T-cell (primary cell): ENCODE measurements at regions not wholly inside any gene's neighbourhood (a gene's known extent, or its start where the extent isn't known, plus 50 kb on each side); places are given as distances from the start of the nearest gene placed in this dataset.

Experiments used
- ATAC-seq, 4 experiments: fragments of 200-7000 bp in 3 of 4; fragments of 150-1000 bp in 1 of 4; cut with Tn5 transposase; replicated peaks in 1 of 4; 1 replicate in 3 of 4; 2 replicates in 1 of 4; pipeline ENCODE4 v1.10.0; 2021; ENCODE audit warnings: moderate library complexity in 3 of 4, mild to moderate bottlenecking in 2 of 4, moderate number of reproducible peaks in 1 of 4
- CTCF ChIA-PET, 2 donors: fragments of 300-600 bp; sonication (Branson Sonifier 250); formaldehyde crosslinking; loops; one replicate each; lab custom pipeline; 2022; ENCODE audit warnings: antibody characterized with exemption in 2 of 2; lab: Charles Lee
- POLR2A ChIA-PET, 2 donors: fragments of 300-600 bp; sonication (Branson Sonifier 250); formaldehyde crosslinking; loops; one replicate each; lab custom pipeline; 2022; ENCODE audit warnings: antibody characterized with exemption in 2 of 2; lab: Charles Lee
- DNase-seq, 35 experiments: peaks; one replicate each; pipeline versions ENCODE4 v3.0.0 to v3.0.0-alpha.2; 2013 to 2023
- H3K27ac ChIP-seq: one replicate; pipeline ENCODE4 v1.5.1; 2013; ENCODE audit warnings: low read length
- H3K27me3 ChIP-seq, 2 experiments: replicated peaks in 1 of 2; 1 replicate in 1 of 2; 2 replicates in 1 of 2; pipeline versions ENCODE4 v1.6.1 to v1.7.0; 2013; ENCODE audit warnings: low read length in 1 of 2, mixed read lengths in 1 of 2; ENCODE audit not compliant: control insufficient read depth in 2 of 2, insufficient read depth in 2 of 2; ENCODE audit errors: extremely low read depth in 1 of 2
- H3K36me3 ChIP-seq, 2 donors: 1 replicate in 1 of 2; 2 replicates in 1 of 2; pipeline versions ENCODE4 v1.6.1 to v1.7.0; 2013; ENCODE audit warnings: low read length in 1 of 2; ENCODE audit not compliant: control insufficient read depth in 2 of 2, insufficient read depth in 1 of 2; ENCODE audit errors: extremely low read depth in 1 of 2
- H3K4me1 ChIP-seq, 2 experiments: 1 replicate in 1 of 2; 2 replicates in 1 of 2; pipeline versions ENCODE4 v1.6.1 to v1.7.0; 2013; ENCODE audit warnings: low read length in 2 of 2, mixed read lengths in 1 of 2; ENCODE audit not compliant: insufficient read depth in 2 of 2, control insufficient read depth in 1 of 2; ENCODE audit errors: extremely low read depth in 1 of 2
- H3K4me3 ChIP-seq, 2 donors: 1 replicate in 1 of 2; 2 replicates in 1 of 2; pipeline versions ENCODE4 v1.5.1 to v1.7.0; 2013; ENCODE audit warnings: mild to moderate bottlenecking in 2 of 2, low read length in 1 of 2, moderate library complexity in 1 of 2; ENCODE audit not compliant: control insufficient read depth in 1 of 2; ENCODE audit errors: extremely low read depth in 1 of 2
- H3K9me3 ChIP-seq: 2 replicates; pipeline ENCODE4 v1.7.0; 2013
- H3K27ac Mint-ChIP-seq, 2 donors: one replicate each; pipeline ENCODE4 v1.8.0; 2020 to 2021; ENCODE audit warnings: mild to moderate bottlenecking in 2 of 2, mixed read lengths in 2 of 2
- H3K27me3 Mint-ChIP-seq, 2 donors: one replicate each; pipeline ENCODE4 v1.8.0; 2021 to 2022; ENCODE audit warnings: mixed read lengths in 2 of 2
- H3K36me3 Mint-ChIP-seq: one replicate; pipeline ENCODE4 v1.8.0; 2021; ENCODE audit warnings: mixed read lengths
- H3K4me1 Mint-ChIP-seq, 3 donors: one replicate each; pipeline ENCODE4 v1.8.0; 2020 to 2022; ENCODE audit warnings: mixed read lengths in 3 of 3, mild to moderate bottlenecking in 1 of 3
- H3K4me3 Mint-ChIP-seq, 3 donors: one replicate each; pipeline ENCODE4 v1.8.0; 2020 to 2022; ENCODE audit warnings: mild to moderate bottlenecking in 3 of 3, mixed read lengths in 3 of 3, moderate library complexity in 3 of 3
- H3K9me3 Mint-ChIP-seq, 3 donors: one replicate each; pipeline ENCODE4 v1.8.0; 2020 to 2022; ENCODE audit warnings: mixed read lengths in 3 of 3
- WGBS: methylation state at CpG from one replicate; pipeline ENCODE4 v1.1.5; 2013; ENCODE audit warnings: missing lambda C conversion rate; ENCODE audit not compliant: insufficient coverage; 5-methylcytosine and 5-hydroxymethylcytosine counted together

DNA sequence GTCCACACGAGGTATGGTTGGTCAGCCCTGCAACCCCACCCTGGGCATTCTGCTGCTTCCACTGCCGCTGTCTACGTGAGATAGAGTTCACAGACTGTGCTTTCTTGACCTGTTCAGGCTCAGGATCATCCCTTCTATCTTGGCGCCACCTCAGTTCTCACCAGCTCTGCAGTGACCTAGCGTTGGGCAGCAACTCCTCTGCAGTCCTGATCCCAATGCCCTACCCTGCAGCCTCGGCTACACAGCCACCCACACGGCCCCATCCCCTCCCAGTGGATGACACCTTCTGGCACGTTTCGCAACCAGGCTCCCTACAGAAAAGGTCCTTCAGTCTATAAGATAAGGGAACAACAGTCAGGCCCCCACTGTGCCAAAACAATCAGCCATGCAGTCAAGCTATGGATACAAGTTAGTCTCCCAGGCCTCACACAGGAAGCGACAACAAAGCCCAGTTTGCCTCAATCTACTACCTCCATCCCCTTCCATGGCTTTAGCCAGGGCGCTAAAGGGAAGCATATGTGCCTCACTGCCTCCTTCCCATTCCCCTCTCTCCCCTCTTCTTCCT, 317.9 kb upstream of the PKDCC start:
- Mint-ChIP-seq H3K27ac (no peak overlapping the region), H3K9me3 (no peaks in the 10 kb centered on the region), H3K4me3 (no peak overlapping the region), H3K36me3 (no peaks in the 10 kb centered on the region), H3K4me1 (no peaks in the 10 kb centered on the region), H3K27me3 (peaks cover 13 to 22% of the 10 kb centered on the region in 2 donors)
- ChIA-PET POLR2A (no interaction called here), CTCF (no interaction called here)
- 81% methylated on average over 7 of the region's 11 CpGs for WGBS
- Histone ChIP-seq H3K9me3 (no peaks in the 10 kb centered on the region), H3K27me3 (peaks cover 0 to 8% of the 10 kb centered on the region in 2 experiments), H3K36me3 (no peaks in the 10 kb centered on the region), H3K4me1 (no peaks in the 10 kb centered on the region), H3K27ac (no peak overlapping the region), H3K4me3 (no peak overlapping the region)
- no peak for DNase-seq
- no peak for ATAC-seq

GRCh38 chr2:41735006-41735405, 312.8 kb upstream of the PKDCC start:
- Mint-ChIP-seq H3K36me3 (no peaks in the 10 kb centered on the region), H3K9me3 (no peaks in the 10 kb centered on the region), H3K4me1 (no peaks in the 10 kb centered on the region), H3K27me3 (peaks cover 21 to 38% of the 10 kb centered on the region in 2 donors), H3K27ac (no peak overlapping the region), H3K4me3 (no peak overlapping the region)
- ATAC-seq (no peak), DNase-seq (no peak)
- ChIA-PET CTCF (no interaction called here), POLR2A (no interaction called here)
- H3K4me1 ChIP-seq: no peaks in the 10 kb centered on the region
- H3K27me3 ChIP-seq: peaks cover 0 to 9% of the 10 kb centered on the region in 2 experiments
- H3K4me3 ChIP-seq: no peak overlapping the region
- H3K36me3 ChIP-seq: no peaks in the 10 kb centered on the region
- H3K9me3 ChIP-seq: no peaks in the 10 kb centered on the region
- WGBS: no CpG with 5 or more reads among the region's 1 CpG
- H3K27ac ChIP-seq: no peak overlapping the region

DNA sequence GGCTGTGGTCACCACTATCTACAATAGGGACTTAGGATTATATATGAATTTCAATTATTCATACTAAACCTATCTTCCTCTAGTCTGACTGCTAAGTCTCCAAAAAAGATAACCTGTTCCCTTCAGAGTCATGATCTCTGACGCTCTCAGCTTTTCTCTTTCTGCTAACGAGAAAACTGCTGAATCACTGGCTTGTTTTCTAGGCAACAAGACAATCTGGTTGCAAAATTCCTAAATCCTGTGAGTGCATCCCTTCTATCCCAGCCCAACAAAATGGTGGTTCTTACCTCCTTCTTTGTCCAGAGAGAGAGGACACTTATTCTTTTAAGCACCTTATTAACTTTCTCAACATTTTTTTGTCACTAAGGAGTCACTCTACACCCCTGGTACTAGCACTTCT, 312.3 kb upstream of the PKDCC start:
- ATAC-seq: no peak
- DNase-seq: no peak
- Histone ChIP-seq H3K27me3 (peaks cover 0 to 9% of the 10 kb centered on the region in 2 experiments), H3K36me3 (no peaks in the 10 kb centered on the region), H3K4me1 (no peaks in the 10 kb centered on the region), H3K4me3 (no peak overlapping the region), H3K9me3 (no peaks in the 10 kb centered on the region), H3K27ac (no peak overlapping the region)
- Mint-ChIP-seq H3K36me3 (no peaks in the 10 kb centered on the region), H3K4me3 (no peak overlapping the region), H3K27ac (no peak overlapping the region), H3K9me3 (no peaks in the 10 kb centered on the region), H3K27me3 (peaks cover 21 to 38% of the 10 kb centered on the region in 2 donors), H3K4me1 (no peaks in the 10 kb centered on the region)
- POLR2A ChIA-PET: no interaction called here
- CTCF ChIA-PET: no interaction called here
- WGBS: 45% methylated on average over 2 of the region's 2 CpGs

DNA sequence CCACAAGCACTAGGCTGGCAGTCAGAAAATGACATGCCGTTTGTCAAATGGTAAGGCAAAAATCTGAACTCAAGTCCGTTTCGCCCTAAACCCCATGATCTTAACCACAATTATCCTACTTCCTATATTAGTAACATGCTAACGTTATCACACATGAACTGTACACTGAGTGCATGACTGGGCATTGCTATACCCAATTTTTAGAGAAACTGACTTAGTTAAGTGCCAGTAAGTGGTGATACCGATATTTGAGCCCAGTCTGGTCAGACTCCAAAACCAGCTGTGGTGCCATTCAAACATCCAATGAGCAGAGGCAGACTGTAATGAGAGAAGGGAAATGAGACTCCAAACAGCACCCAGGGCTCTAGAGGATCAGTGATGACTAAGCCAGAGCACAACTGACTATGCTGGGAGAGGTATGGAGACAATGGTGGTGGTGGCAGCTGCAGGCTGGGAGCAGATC, 311.7 kb upstream of the PKDCC start:
- no peaks in the 10 kb centered on the region for H3K4me1 ChIP-seq
- H3K4me3 ChIP-seq: no peak overlapping the region
- no peaks in the 10 kb centered on the region for H3K4me1 Mint-ChIP-seq
- H3K27me3 ChIP-seq: peaks cover 0 to 9% of the 10 kb centered on the region in 2 experiments
- no peak overlapping the region for H3K4me3 Mint-ChIP-seq
- H3K9me3 Mint-ChIP-seq: no peaks in the 10 kb centered on the region
- H3K27ac Mint-ChIP-seq: no peak overlapping the region
- DNase-seq (no peak), ATAC-seq (no peak)
- POLR2A ChIA-PET: no interaction called here
- CTCF ChIA-PET: no interaction called here
- H3K27ac ChIP-seq: no peak overlapping the region
- no peaks in the 10 kb centered on the region for H3K36me3 Mint-ChIP-seq
- H3K27me3 Mint-ChIP-seq: peaks cover 23 to 38% of the 10 kb centered on the region in 2 donors
- no peaks in the 10 kb centered on the region for H3K36me3 ChIP-seq
- 14% methylated on average over 4 of the region's 5 CpGs for WGBS
- H3K9me3 ChIP-seq: no peaks in the 10 kb centered on the region

- Histone ChIP-seq H3K27ac (no peak overlapping the region), H3K4me3 (no peak overlapping the region), H3K36me3 (no peaks in the 10 kb centered on the region), H3K4me1 (no peaks in the 10 kb centered on the region), H3K9me3 (no peaks in the 10 kb centered on the region), H3K27me3 (peaks cover 0 to 9% of the 10 kb centered on the region in 2 experiments)
- Mint-ChIP-seq H3K27ac (no peak overlapping the region), H3K36me3 (no peaks in the 10 kb centered on the region), H3K27me3 (peaks cover 23 to 34% of the 10 kb centered on the region in 2 donors), H3K4me1 (no peaks in the 10 kb centered on the region), H3K9me3 (no peaks in the 10 kb centered on the region), H3K4me3 (no peak overlapping the region)
- ChIA-PET CTCF (no interaction called here), POLR2A (no interaction called here)
- ATAC-seq (no peak), DNase-seq (no peak)
- 17% methylated on average over 1 of the region's 3 CpGs for WGBS
Measured at GRCh38 chr2:41736586-41736985, 311.2 kb upstream of the PKDCC start.

GRCh38 chr2:41737888-41738287, 309.9 kb upstream of the PKDCC start:
- POLR2A ChIA-PET: no interaction called here
- Mint-ChIP-seq H3K4me1 (no peaks in the 10 kb centered on the region), H3K9me3 (no peaks in the 10 kb centered on the region), H3K4me3 (no peak overlapping the region), H3K27ac (no peak overlapping the region), H3K27me3 (peaks cover 18 to 27% of the 10 kb centered on the region in 2 donors), H3K36me3 (no peaks in the 10 kb centered on the region)
- peaks cover 0 to 9% of the 10 kb centered on the region in 2 experiments for H3K27me3 ChIP-seq
- H3K4me3 ChIP-seq: no peak overlapping the region
- H3K27ac ChIP-seq: no peak overlapping the region
- no peak for ATAC-seq
- no peaks in the 10 kb centered on the region for H3K9me3 ChIP-seq
- WGBS: no CpG with 5 or more reads among the region's 2 CpGs
- no peaks in the 10 kb centered on the region for H3K36me3 ChIP-seq
- no peaks in the 10 kb centered on the region for H3K4me1 ChIP-seq
- no peak for DNase-seq
- CTCF ChIA-PET: no interaction called here
